IMR-90 (cell line): ENCODE measurements at regions not wholly inside any gene's neighbourhood (a gene's known extent, or its start where the extent isn't known, plus 50 kb on each side); places are given as distances from the start of the nearest gene placed in this dataset.

Source experiments
- ATAC-seq: fragments of 200-7000 bp; cut with Tn5 transposase; 2 replicates; pipeline ENCODE4 v1.9.1; 2020; ENCODE audit warnings: low read depth, mild to moderate bottlenecking, moderate library complexity
- BruUV-seq: library from RNA; stranded (reverse); fragments of 400-500 nt; replicated peaks from 2 replicates; lab custom pipeline; 2021; lab: Mats Ljungman, UMichigan
- CTCF ChIA-PET: fragments of 300-600 bp; formaldehyde crosslinking; extraction: SDS; loops from one replicate; lab custom pipeline; 2021; ENCODE audit warnings: antibody characterized with exemption; lab: Yijun Ruan, JAX
- POLR2A ChIA-PET: fragments of 300-600 bp; sonication (Branson Sonifier 250); formaldehyde crosslinking; loops from one replicate; lab custom pipeline; 2022; ENCODE audit warnings: antibody characterized with exemption; ENCODE audit not compliant: unreplicated experiment; lab: Charles Lee
- DNase-seq: peaks from one replicate; pipeline ENCODE4 v3.0.0; 2013
- H2AFZ ChIP-seq: replicated peaks from 2 replicates; pipeline ENCODE3; 2013; ENCODE audit warnings: low read length, mild to moderate bottlenecking; ENCODE audit not compliant: poor library complexity
- H2AK5ac ChIP-seq: 2 replicates; pipeline ENCODE4 v1.6.1; 2013; ENCODE audit warnings: low read depth, low read length, inconsistent platforms
- H2AK9ac ChIP-seq: replicated peaks from 2 replicates; pipeline ENCODE3; 2013; ENCODE audit warnings: mild to moderate bottlenecking, low read depth, low read length, moderate library complexity; ENCODE audit not compliant: poor library complexity
- H2BK120ac ChIP-seq: 2 replicates; pipeline ENCODE4 v1.6.1; 2013; ENCODE audit warnings: low read depth, low read length, inconsistent platforms
- H2BK15ac ChIP-seq: 3 replicates; pipeline ENCODE4 v1.6.1; 2013; ENCODE audit warnings: low read depth, low read length, inconsistent platforms
- H2BK20ac ChIP-seq: 2 replicates; pipeline ENCODE4 v1.6.1; 2013; ENCODE audit warnings: low read depth, mild to moderate bottlenecking, inconsistent platforms, low read length, moderate library complexity
- H2BK5ac ChIP-seq: 2 replicates; pipeline ENCODE4 v1.6.1; 2013; ENCODE audit warnings: mild to moderate bottlenecking, low read depth, low read length, inconsistent platforms; ENCODE audit not compliant: poor library complexity, severe bottlenecking
- H3K14ac ChIP-seq: replicated peaks from 2 replicates; pipeline ENCODE4 v1.6.1; 2013; ENCODE audit warnings: low read depth, low read length, inconsistent platforms
- H3K18ac ChIP-seq: 2 replicates; pipeline ENCODE4 v1.6.1; 2013; ENCODE audit warnings: low read depth, low read length, control low read depth
- H3K23ac ChIP-seq: 2 replicates; pipeline ENCODE4 v1.6.1; 2013; ENCODE audit warnings: low read depth, low read length, inconsistent platforms
- H3K27ac ChIP-seq: 2 replicates; pipeline ENCODE4 v1.5.1; 2013; ENCODE audit warnings: mild to moderate bottlenecking, control low read depth, low read length; ENCODE audit not compliant: insufficient read depth
- H3K27me3 ChIP-seq: 2 replicates; pipeline ENCODE4 v1.6.1; 2013; ENCODE audit warnings: low read length; ENCODE audit not compliant: control insufficient read depth, insufficient read depth
- H3K36me3 ChIP-seq: 2 replicates; pipeline ENCODE4 v1.6.1; 2013; ENCODE audit warnings: low read length, mixed read lengths; ENCODE audit not compliant: control insufficient read depth, insufficient read depth
- H3K4ac ChIP-seq: 2 replicates; pipeline ENCODE4 v1.6.1; 2013; ENCODE audit warnings: low read depth, low read length, inconsistent platforms
- H3K4me1 ChIP-seq: 2 replicates; pipeline ENCODE4 v1.6.1; 2013; ENCODE audit warnings: low read length, mixed read lengths; ENCODE audit not compliant: control insufficient read depth, insufficient read depth
- H3K4me2 ChIP-seq: 2 replicates; pipeline ENCODE4 v1.6.1; 2013; ENCODE audit warnings: low read depth, mild to moderate bottlenecking, control low read depth, low read length, moderate library complexity
- H3K4me3 ChIP-seq: 2 replicates; pipeline ENCODE4 v1.5.1; 2013; ENCODE audit warnings: low read depth, mild to moderate bottlenecking, control low read depth, low read length, moderate library complexity; ENCODE audit not compliant: insufficient read depth
- H3K56ac ChIP-seq: 2 replicates; pipeline ENCODE4 v1.6.1; 2013; ENCODE audit warnings: low read length, inconsistent platforms; ENCODE audit not compliant: insufficient read depth; ENCODE audit errors: extremely low read depth
- H3K79me1 ChIP-seq, 2 experiments: 2 replicates each; pipeline ENCODE4 v1.6.1; 2013; ENCODE audit warnings: low read length in 2 of 2, inconsistent platforms in 1 of 2, low read depth in 1 of 2
- H3K9ac ChIP-seq: 2 replicates; pipeline ENCODE4 v1.6.1; 2013; ENCODE audit warnings: low read depth, low read length, control low read depth
- H3K9me1 ChIP-seq: 2 replicates; pipeline ENCODE4 v1.6.1; 2013; ENCODE audit warnings: low read length, inconsistent platforms; ENCODE audit not compliant: insufficient read depth
- H3K9me3 ChIP-seq: 2 replicates; pipeline ENCODE4 v1.6.1; 2013; ENCODE audit warnings: low read length; ENCODE audit not compliant: control insufficient read depth, insufficient read depth
- H4K20me1 ChIP-seq: 2 replicates; pipeline ENCODE4 v1.6.1; 2013; ENCODE audit warnings: low read length, inconsistent platforms; ENCODE audit not compliant: insufficient read depth
- H4K5ac ChIP-seq: 2 replicates; pipeline ENCODE4 v1.6.1; 2013; ENCODE audit warnings: mild to moderate bottlenecking, low read depth, low read length, control low read depth
- H4K8ac ChIP-seq, 2 experiments: 2 replicates each; pipeline ENCODE4 v1.6.1; 2013; ENCODE audit warnings: low read depth in 2 of 2, low read length in 2 of 2, control low read depth in 1 of 2, inconsistent platforms in 1 of 2
- H4K91ac ChIP-seq: 2 replicates; pipeline ENCODE4 v1.6.1; 2013; ENCODE audit warnings: low read depth, low read length, inconsistent platforms; ENCODE audit not compliant: insufficient read depth
- RCOR1 ChIP-seq: IDR thresholded peaks from 2 replicates; pipeline ENCODE4 v1.6.1; 2012; ENCODE audit warnings: mild to moderate bottlenecking, low read length, improper control_type of control experiment; ENCODE audit not compliant: insufficient replicate concordance
- WGBS, 2 experiments: methylation state at CpG; one replicate each; pipeline versions ENCODE4 v1.1.5 to v1.1.7; 2013; ENCODE audit warnings: missing lambda C conversion rate in 2 of 2; ENCODE audit not compliant: insufficient read length in 1 of 2; ENCODE audit errors: extremely low coverage in 2 of 2; 5-methylcytosine and 5-hydroxymethylcytosine counted together
- dilution Hi-C: fragments of 300-500 bp; cut with HindIII; formaldehyde crosslinking; loops from one replicate; pipeline ENCODE4 v1.14.3; 2018; ENCODE audit warnings: low sequenced_read_pairs; ENCODE audit not compliant: unreplicated experiment
- in situ Hi-C: fragments of 300-500 bp; cut with MboI; formaldehyde crosslinking; loops from 3 replicates; pipeline ENCODE4 v1.14.3; 2019; ENCODE audit warnings: low sequenced_read_pairs, inconsistent platforms, mixed read lengths
- intact Hi-C: fragments of 100-400 bp; cut with micrococcal nuclease; formaldehyde crosslinking; loops from 2 replicates; pipeline ENCODE4 v1.10.0; 2022

- H3K14ac ChIP-seq = no peak overlapping the region
- no peak overlapping the region for H3K56ac ChIP-seq
- intact Hi-C loops (no loop called here), in situ Hi-C loops (no loop called here), dilution Hi-C loops (no loop called here)
- H2BK5ac ChIP-seq = no peak overlapping the region
- no peaks in the 10 kb centered on the region for H3K27me3 ChIP-seq
- H3K27ac ChIP-seq = no peak overlapping the region
- no peak overlapping the region for H3K9ac ChIP-seq
- no peak overlapping the region for H2AFZ ChIP-seq
- H4K8ac ChIP-seq = no peak overlapping the region
- POLR2A ChIA-PET = no interaction called here
- H2AK9ac ChIP-seq = no peak overlapping the region
- H3K9me3 ChIP-seq = peaks cover 4% of the 10 kb centered on the region; the same call in 1 of the 2 replicates
- no peak overlapping the region for H3K4me2 ChIP-seq
- H4K20me1 ChIP-seq = no peaks in the 10 kb centered on the region
- no peak overlapping the region for H3K4ac ChIP-seq
- no peak overlapping the region for H2BK15ac ChIP-seq
- DNase-seq (no peak), ATAC-seq (no peak)
- BruUV-seq = no TSS peak
- no peak overlapping the region for H3K23ac ChIP-seq
- H4K91ac ChIP-seq = no peak overlapping the region
- no peak overlapping the region for H2BK20ac ChIP-seq
- TF ChIP-seq RCOR1 = no peak
- H3K79me1 ChIP-seq = no peaks in the 10 kb centered on the region
- H4K5ac ChIP-seq = no peak overlapping the region
- no peak overlapping the region for H2BK120ac ChIP-seq
- H2AK5ac ChIP-seq = no peak overlapping the region
- H3K4me1 ChIP-seq = no peaks in the 10 kb centered on the region
- CTCF ChIA-PET = no interaction called here
- WGBS, 2 experiments = no CpG with 5 or more reads among the region's 3 CpGs
- H3K36me3 ChIP-seq = no peaks in the 10 kb centered on the region
- no peak overlapping the region for H3K4me3 ChIP-seq
- no peaks in the 10 kb centered on the region for H3K9me1 ChIP-seq
- no peak overlapping the region for H3K18ac ChIP-seq
Measured at GRCh38 chr5:4762316-4762715, 377.8 kb upstream of the ADAMTS16 start.
